MM.1S (cell line): ENCODE measurements at regions not wholly inside any gene's neighbourhood (a gene's known extent, or its start where the extent isn't known, plus 50 kb on each side); places are given as distances from the start of the nearest gene placed in this dataset.

Experiments used
- DNase-seq: peaks from one replicate; pipeline ENCODE4 v3.0.0-alpha.2; 2015
- H2AFZ ChIP-seq: fragments of 300-600 bp; sonication (generic); 2 replicates; pipeline ENCODE4 v1.6.0; 2016; ENCODE audit warnings: antibody characterized with exemption, low read length
- H3F3A ChIP-seq: fragments of 300-600 bp; sonication (generic); 2 replicates; pipeline ENCODE4 v1.6.1; 2016; ENCODE audit warnings: mild to moderate bottlenecking, antibody characterized with exemption, low read length, moderate library complexity, mixed read lengths; ENCODE audit not compliant: insufficient read depth
- H3K27ac ChIP-seq: fragments of 300-600 bp; sonication (generic); 2 replicates; pipeline ENCODE4 v1.5.1; 2016; ENCODE audit warnings: mild to moderate bottlenecking, low read length
- H3K27me3 ChIP-seq: fragments of 300-600 bp; sonication (generic); replicated peaks from 2 replicates; pipeline ENCODE4 v1.6.0; 2016; ENCODE audit warnings: low read length; ENCODE audit not compliant: insufficient read depth
- H3K36me3 ChIP-seq: fragments of 300-600 bp; sonication (generic); replicated peaks from 2 replicates; pipeline ENCODE4 v1.6.1; 2016; ENCODE audit warnings: mild to moderate bottlenecking, low read length, mixed read lengths; ENCODE audit not compliant: insufficient read depth
- H3K4me1 ChIP-seq: fragments of 300-600 bp; sonication (generic); 2 replicates; pipeline ENCODE4 v1.6.1; 2016; ENCODE audit warnings: low read length, mixed read lengths
- H3K4me2 ChIP-seq: fragments of 300-600 bp; sonication (generic); 2 replicates; pipeline ENCODE4 v1.6.0; 2016; ENCODE audit warnings: low read depth, low read length
- H3K4me3 ChIP-seq: fragments of 300-600 bp; sonication (generic); 2 replicates; pipeline ENCODE4 v1.5.1; 2016; ENCODE audit warnings: low read length, mixed read lengths
- H3K79me2 ChIP-seq: fragments of 300-600 bp; sonication (generic); 2 replicates; pipeline ENCODE4 v1.6.1; 2016; ENCODE audit warnings: mixed run types, low read length, mixed read lengths
- H3K9ac ChIP-seq: fragments of 300-600 bp; sonication (generic); 2 replicates; pipeline ENCODE4 v1.6.1; 2016; ENCODE audit warnings: low read length, mixed read lengths
- H3K9me2 ChIP-seq: fragments of 300-600 bp; sonication (generic); replicated peaks from 2 replicates; pipeline ENCODE4 v1.6.1; 2016; ENCODE audit warnings: mild to moderate bottlenecking, low read length, mixed read lengths; ENCODE audit not compliant: insufficient read depth
- H3K9me3 ChIP-seq: fragments of 300-600 bp; sonication (generic); replicated peaks from 2 replicates; pipeline ENCODE4 v1.6.1; 2016; ENCODE audit warnings: mild to moderate bottlenecking, low read length, mixed read lengths; ENCODE audit not compliant: insufficient read depth
- H4K20me1 ChIP-seq: fragments of 300-600 bp; sonication (generic); 2 replicates; pipeline ENCODE4 v1.6.1; 2016; ENCODE audit warnings: mild to moderate bottlenecking, low read length, moderate library complexity, mixed read lengths; ENCODE audit not compliant: insufficient read depth
- CTCF ChIP-seq: fragments of 300-600 bp; sonication (generic); IDR thresholded peaks from 2 replicates; pipeline ENCODE4 v1.5.1; 2016; ENCODE audit warnings: antibody characterized with exemption, low read length, mixed read lengths
- EZH2 ChIP-seq: fragments of 300-600 bp; sonication (generic); optimal IDR thresholded peaks from 2 replicates; pipeline ENCODE3; 2017; ENCODE audit warnings: low read depth, mild to moderate bottlenecking, antibody characterized with exemption, low read length, mixed read lengths
- EZH2phosphoT487 ChIP-seq: fragments of 300-600 bp; sonication (generic); IDR thresholded peaks from 2 replicates; pipeline ENCODE4 v1.6.1; 2018; ENCODE audit warnings: antibody characterized with exemption, low read length

- Histone ChIP-seq H3F3A (no peaks in the 10 kb centered on the region), H3K9me3 (no peaks in the 10 kb centered on the region), H3K9me2 (no peaks in the 10 kb centered on the region), H3K4me2 (no peak overlapping the region), H3K4me1 (no peaks in the 10 kb centered on the region), H3K9ac (no peak overlapping the region), H3K27me3 (no peaks in the 10 kb centered on the region), H4K20me1 (no peaks in the 10 kb centered on the region), H2AFZ (no peak overlapping the region), H3K27ac (no peak overlapping the region), H3K36me3 (no peaks in the 10 kb centered on the region), H3K4me3 (no peak overlapping the region), H3K79me2 (no peaks in the 10 kb centered on the region)
- no peak for TF ChIP-seq EZH2
- no peak for TF ChIP-seq CTCF
- no peak for TF ChIP-seq EZH2phosphoT487
- no peak for DNase-seq
Measured at GRCh38 chr9:19969721-19970120, 180.9 kb upstream of the SLC24A2 start.

- no peak for DNase-seq
- no peaks in the 10 kb centered on the region for H3K9me2 ChIP-seq
- H3K27me3 ChIP-seq: no peaks in the 10 kb centered on the region
- TF ChIP-seq EZH2 (no peak), CTCF (no peak), EZH2phosphoT487 (no peak)
- no peaks in the 10 kb centered on the region for H3K36me3 ChIP-seq
- H3K9me3 ChIP-seq: no peaks in the 10 kb centered on the region
- H2AFZ ChIP-seq: no peak overlapping the region
- no peaks in the 10 kb centered on the region for H3K79me2 ChIP-seq
- no peaks in the 10 kb centered on the region for H3K4me1 ChIP-seq
- H3F3A ChIP-seq: no peaks in the 10 kb centered on the region
- H3K4me3 ChIP-seq: no peak overlapping the region
- H4K20me1 ChIP-seq: no peaks in the 10 kb centered on the region
- no peak overlapping the region for H3K9ac ChIP-seq
- H3K27ac ChIP-seq: no peak overlapping the region
- no peak overlapping the region for H3K4me2 ChIP-seq
Measured at GRCh38 chr9:19967888-19968459, 179.1 kb upstream of the SLC24A2 start.

- H3K9ac ChIP-seq: no peak overlapping the region
- H3K27ac ChIP-seq: no peak overlapping the region
- no peak overlapping the region for H2AFZ ChIP-seq
- H3K27me3 ChIP-seq: no peaks in the 10 kb centered on the region
- TF ChIP-seq EZH2 (no peak), CTCF (no peak), EZH2phosphoT487 (no peak)
- H3K4me1 ChIP-seq: no peaks in the 10 kb centered on the region
- no peaks in the 10 kb centered on the region for H3K36me3 ChIP-seq
- no peak for DNase-seq
- no peak overlapping the region for H3K4me3 ChIP-seq
- H3K79me2 ChIP-seq: no peaks in the 10 kb centered on the region
- H4K20me1 ChIP-seq: no peaks in the 10 kb centered on the region
- no peak overlapping the region for H3K4me2 ChIP-seq
- no peaks in the 10 kb centered on the region for H3K9me2 ChIP-seq
- no peaks in the 10 kb centered on the region for H3F3A ChIP-seq
- no peaks in the 10 kb centered on the region for H3K9me3 ChIP-seq
Measured at GRCh38 chr9:19967216-19967887, 178.5 kb upstream of the SLC24A2 start.
